ENCODE measurements at regions not wholly inside any gene's neighbourhood (a gene's known extent, or its start where the extent isn't known, plus 50 kb on each side); places are given as distances from the start of the nearest gene placed in this dataset.
A peak's percentile ranks its signal among the peaks of the same experiment; 100 is the strongest.

DNA sequence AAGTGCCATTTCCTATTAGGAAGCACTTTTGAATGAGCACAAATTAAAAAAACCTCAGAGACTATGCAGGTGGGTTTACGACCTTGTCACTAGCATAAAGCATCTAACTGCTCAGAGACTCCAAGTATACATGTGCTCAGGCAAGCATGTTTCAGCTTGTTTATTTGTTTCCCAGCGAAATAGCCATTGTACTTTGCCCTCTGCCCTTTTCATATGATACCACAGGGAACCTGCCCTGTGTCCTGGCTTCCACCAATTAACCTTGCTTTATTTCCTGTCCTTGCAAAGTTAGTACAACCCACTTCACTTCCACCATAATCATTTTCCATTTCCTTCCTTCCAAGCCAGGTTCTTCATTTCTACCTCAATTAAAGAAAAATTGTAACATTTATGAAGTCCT lies 194.9 kb downstream of the DUSP6 start:
- TF ChIP-seq, protein P1, sequence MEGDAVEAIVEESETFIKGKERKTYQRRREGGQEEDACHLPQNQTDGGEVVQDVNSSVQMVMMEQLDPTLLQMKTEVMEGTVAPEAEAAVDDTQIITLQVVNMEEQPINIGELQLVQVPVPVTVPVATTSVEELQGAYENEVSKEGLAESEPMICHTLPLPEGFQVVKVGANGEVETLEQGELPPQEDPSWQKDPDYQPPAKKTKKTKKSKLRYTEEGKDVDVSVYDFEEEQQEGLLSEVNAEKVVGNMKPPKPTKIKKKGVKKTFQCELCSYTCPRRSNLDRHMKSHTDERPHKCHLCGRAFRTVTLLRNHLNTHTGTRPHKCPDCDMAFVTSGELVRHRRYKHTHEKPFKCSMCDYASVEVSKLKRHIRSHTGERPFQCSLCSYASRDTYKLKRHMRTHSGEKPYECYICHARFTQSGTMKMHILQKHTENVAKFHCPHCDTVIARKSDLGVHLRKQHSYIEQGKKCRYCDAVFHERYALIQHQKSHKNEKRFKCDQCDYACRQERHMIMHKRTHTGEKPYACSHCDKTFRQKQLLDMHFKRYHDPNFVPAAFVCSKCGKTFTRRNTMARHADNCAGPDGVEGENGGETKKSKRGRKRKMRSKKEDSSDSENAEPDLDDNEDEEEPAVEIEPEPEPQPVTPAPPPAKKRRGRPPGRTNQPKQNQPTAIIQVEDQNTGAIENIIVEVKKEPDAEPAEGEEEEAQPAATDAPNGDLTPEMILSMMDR (IDR thresholded peaks at IDR 0.05) = no peak
- no peak for DNase-seq (ENCODE audit: extremely low spot score, unreplicated experiment)
- Mint-ChIP-seq H3K27ac (ENCODE audit: unreplicated experiment) (no peak overlapping the region), H3K4me3 (ENCODE audit: unreplicated experiment) (no peak overlapping the region), H3K27me3 (ENCODE audit: unreplicated experiment) (no peaks in the 10 kb centered on the region), H3K4me1 (ENCODE audit: unreplicated experiment) (peaks cover 10% of the 10 kb centered on the region), H3K36me3 (ENCODE audit: unreplicated experiment) (no peaks in the 10 kb centered on the region), H3K9me3 (ENCODE audit: unreplicated experiment) (peaks cover 5% of the 10 kb centered on the region)

DNA sequence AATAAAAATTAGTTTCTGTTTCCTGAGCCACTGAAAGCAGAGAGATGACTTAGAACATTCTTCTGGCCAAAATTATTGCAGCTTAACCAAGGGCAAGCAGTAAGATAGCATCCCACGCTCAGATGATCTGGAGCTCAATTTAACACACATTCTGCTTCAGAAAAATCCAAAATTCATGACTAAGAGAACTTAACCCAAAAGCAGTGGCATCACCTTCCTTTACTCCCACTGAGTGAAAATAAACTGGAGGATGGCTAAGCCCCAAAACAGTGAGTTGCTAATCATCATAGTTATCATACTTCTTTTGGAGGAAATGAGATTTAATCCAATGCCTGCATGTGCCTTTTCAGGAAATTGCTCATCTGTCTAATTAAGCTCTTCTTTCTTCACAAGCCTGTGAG lies 195.4 kb downstream of the DUSP6 start:
- Mint-ChIP-seq H3K36me3 (ENCODE audit: unreplicated experiment) (no peaks in the 10 kb centered on the region), H3K4me3 (ENCODE audit: unreplicated experiment) (no peak overlapping the region), H3K27ac (ENCODE audit: unreplicated experiment) (no peak overlapping the region), H3K4me1 (ENCODE audit: unreplicated experiment) (peaks cover 10% of the 10 kb centered on the region), H3K9me3 (ENCODE audit: unreplicated experiment) (peaks cover 5% of the 10 kb centered on the region), H3K27me3 (ENCODE audit: unreplicated experiment) (no peaks in the 10 kb centered on the region)
- DNase-seq (ENCODE audit: extremely low spot score, unreplicated experiment) = no peak
- TF ChIP-seq, protein P1 (IDR thresholded peaks at IDR 0.05) = no peak

DNA sequence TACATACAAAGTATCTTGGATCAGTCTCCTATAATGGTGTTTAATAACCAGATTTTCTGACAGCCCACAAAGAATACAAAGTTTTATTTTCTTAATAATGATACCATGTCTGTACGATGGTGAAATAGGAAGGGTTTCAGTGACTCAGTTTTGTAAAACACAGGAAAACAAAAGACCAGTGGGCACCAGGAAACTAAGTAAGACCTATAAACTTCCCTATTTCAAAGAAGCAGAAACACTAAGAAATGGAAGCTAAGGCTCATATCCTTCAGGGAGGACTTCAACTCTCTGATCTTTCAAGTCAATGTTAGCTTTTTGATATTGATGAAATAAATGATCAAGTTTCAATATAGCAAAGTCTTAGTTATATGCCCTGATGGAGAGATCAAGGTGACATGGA lies 196.0 kb downstream of the DUSP6 start:
- Mint-ChIP-seq H3K9me3 (ENCODE audit: unreplicated experiment) (peaks cover 5% of the 10 kb centered on the region), H3K27ac (ENCODE audit: unreplicated experiment) (peak overlapping the region; percentile 39), H3K27me3 (ENCODE audit: unreplicated experiment) (no peaks in the 10 kb centered on the region), H3K4me3 (ENCODE audit: unreplicated experiment) (no peak overlapping the region), H3K36me3 (ENCODE audit: unreplicated experiment) (no peaks in the 10 kb centered on the region), H3K4me1 (ENCODE audit: unreplicated experiment) (peaks cover 10% of the 10 kb centered on the region)
- DNase-seq (ENCODE audit: extremely low spot score, unreplicated experiment) = no peak
- TF ChIP-seq, protein P1 (IDR thresholded peaks at IDR 0.05) = no peak

DNA sequence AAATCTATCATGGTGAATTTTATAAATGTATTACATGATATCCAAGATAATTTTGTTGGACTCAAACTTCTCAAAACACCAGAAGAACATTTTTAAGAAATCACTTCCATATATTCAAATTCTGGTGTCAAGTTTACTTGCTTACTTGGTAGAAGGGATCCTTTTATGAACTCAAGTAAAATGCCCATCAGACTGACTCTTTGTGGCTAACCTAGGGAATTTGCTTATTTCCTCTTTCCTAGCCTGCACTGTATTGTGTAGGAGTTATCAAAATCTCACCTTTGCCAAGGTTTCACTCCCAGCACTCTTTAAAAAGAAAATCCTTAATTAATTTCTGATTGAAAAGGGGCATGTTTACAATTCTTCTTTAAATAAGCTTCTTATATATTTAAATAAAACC lies 196.5 kb downstream of the DUSP6 start:
- Mint-ChIP-seq H3K4me3 (ENCODE audit: unreplicated experiment) (no peak overlapping the region), H3K9me3 (ENCODE audit: unreplicated experiment) (peaks cover 8% of the 10 kb centered on the region), H3K27me3 (ENCODE audit: unreplicated experiment) (no peaks in the 10 kb centered on the region), H3K36me3 (ENCODE audit: unreplicated experiment) (no peaks in the 10 kb centered on the region), H3K27ac (ENCODE audit: unreplicated experiment) (no peak overlapping the region), H3K4me1 (ENCODE audit: unreplicated experiment) (peaks cover 10% of the 10 kb centered on the region)
- no peak for DNase-seq (ENCODE audit: extremely low spot score, unreplicated experiment)
- TF ChIP-seq, protein P1 (IDR thresholded peaks at IDR 0.05) = no peak

DNA sequence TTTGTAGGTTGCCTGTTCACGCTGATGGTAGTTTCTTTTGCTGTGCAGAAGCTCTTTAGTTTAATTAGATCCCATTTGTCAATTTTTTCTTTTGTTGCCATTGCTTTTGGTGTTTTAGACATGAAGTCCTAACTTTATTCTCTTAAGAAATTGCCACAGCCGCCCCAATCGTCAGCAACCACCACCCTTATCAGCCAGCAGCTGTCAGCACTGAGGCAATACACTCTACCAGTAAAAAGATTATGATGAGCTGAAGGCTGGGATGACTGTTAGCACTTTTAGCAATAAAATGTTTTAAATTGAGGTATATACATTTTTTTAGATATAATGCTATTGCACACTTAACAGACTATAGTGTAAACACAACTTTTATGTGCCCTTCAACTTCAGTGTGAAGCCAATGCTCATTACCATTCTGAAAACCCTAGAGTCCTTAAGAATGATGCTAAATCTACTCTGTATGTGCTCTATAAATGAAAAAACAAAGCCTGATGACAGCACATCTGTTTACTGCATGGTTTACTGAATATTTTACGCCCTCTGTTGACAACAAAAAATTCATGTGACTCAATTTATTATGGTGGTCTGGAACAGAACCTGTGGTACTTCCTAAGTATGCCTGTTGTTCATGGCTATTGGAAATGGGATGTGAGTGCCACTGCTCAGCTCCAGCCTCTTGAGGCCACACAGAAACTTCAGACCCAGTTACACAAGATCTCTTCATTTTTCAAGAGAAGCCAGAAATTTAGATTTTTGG lies 197.4 kb downstream of the DUSP6 start:
- H3K4me3 Mint-ChIP-seq (ENCODE audit: unreplicated experiment) = no peak overlapping the region
- peaks cover 10% of the 10 kb centered on the region for H3K4me1 Mint-ChIP-seq (ENCODE audit: unreplicated experiment)
- H3K27ac Mint-ChIP-seq (ENCODE audit: unreplicated experiment) = no peak overlapping the region
- TF ChIP-seq, protein P1 (IDR thresholded peaks at IDR 0.05) = no peak
- no peaks in the 10 kb centered on the region for H3K36me3 Mint-ChIP-seq (ENCODE audit: unreplicated experiment)
- no peak for DNase-seq (ENCODE audit: extremely low spot score, unreplicated experiment)
- H3K27me3 Mint-ChIP-seq (ENCODE audit: unreplicated experiment) = no peaks in the 10 kb centered on the region
- peaks cover 9% of the 10 kb centered on the region for H3K9me3 Mint-ChIP-seq (ENCODE audit: unreplicated experiment)
